GM18507 (cell line): ENCODE measurements at regions not wholly inside any gene's neighbourhood (a gene's known extent, or its start where the extent isn't known, plus 50 kb on each side); places are given as distances from the start of the nearest gene placed in this dataset.

Source experiments
- DNase-seq: peaks from one replicate; pipeline ENCODE4 v3.0.0; 2011; ENCODE audit warnings: low read depth; ENCODE audit not compliant: insufficient read length; ENCODE audit errors: extremely low spot score
- FAIRE-seq: peaks from 2 replicates; lab custom pipeline; 2011; peaks lifted over from hg19 to GRCh38; lab: Jason Lieb, UNC

GRCh38 chr4:23234018-23234417, 541.3 kb downstream of the GBA3 start:
- FAIRE-seq (no peak), DNase-seq (no peak)

GRCh38 chr4:23233596-23233995, 540.9 kb downstream of the GBA3 start:
- FAIRE-seq (no peak), DNase-seq (no peak)

GRCh38 chr4:23232987-23233386, 540.2 kb downstream of the GBA3 start:
- DNase-seq (no peak), FAIRE-seq (no peak)

DNA sequence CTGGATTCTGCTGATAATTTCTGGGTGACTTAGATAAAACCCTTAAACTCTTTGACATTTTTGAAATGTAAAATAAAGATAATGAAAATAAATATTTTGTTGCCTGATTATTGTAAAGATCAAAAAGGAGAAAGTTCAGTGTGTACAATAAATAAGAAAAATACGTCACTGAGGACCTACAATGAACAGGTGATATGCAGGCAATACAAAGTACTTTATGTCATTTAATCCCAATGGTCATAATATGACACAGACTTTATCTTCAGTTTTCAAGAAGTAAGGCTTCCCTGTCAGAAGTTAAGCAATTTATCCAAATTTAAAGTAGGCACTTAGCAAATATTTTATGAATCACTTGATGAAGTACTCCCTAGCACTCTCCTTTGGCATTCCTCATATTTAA, 532.8 kb downstream of the GBA3 start:
- FAIRE-seq (no peak), DNase-seq (no peak)

DNA sequence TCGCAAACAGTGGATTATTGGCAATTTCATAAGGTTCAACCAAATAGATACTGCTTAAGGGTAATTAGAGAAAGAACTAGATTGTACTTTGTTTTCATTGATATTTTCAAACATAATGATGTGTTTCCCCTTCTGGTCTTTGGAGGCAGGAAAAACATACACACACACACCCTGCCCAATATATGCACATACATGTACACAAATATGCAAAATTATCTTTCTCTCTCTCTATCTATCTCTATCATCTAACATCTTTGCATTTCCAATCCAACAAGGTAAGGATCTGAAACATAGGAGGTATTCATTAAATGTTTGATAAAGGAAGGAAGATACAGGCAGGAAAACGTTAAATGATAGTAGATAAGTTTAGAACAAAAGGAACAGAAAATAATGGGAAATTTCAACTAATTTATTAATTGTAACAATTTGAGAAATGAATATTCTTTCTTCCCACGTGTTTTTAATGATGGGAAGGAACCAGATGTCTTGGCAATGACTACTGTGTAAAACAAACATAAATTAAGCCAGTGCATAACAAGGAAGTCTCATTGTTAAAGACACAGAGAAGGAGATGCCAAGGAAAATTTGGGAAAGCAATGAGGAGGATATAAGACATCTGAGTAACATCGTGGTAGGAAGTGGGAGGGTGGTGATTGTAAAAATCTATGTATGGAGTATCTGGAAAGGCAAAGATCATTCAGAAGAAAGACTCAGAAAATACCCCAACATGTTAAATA, 532.1 kb downstream of the GBA3 start:
- DNase-seq (no peak), FAIRE-seq (no peak)

DNA sequence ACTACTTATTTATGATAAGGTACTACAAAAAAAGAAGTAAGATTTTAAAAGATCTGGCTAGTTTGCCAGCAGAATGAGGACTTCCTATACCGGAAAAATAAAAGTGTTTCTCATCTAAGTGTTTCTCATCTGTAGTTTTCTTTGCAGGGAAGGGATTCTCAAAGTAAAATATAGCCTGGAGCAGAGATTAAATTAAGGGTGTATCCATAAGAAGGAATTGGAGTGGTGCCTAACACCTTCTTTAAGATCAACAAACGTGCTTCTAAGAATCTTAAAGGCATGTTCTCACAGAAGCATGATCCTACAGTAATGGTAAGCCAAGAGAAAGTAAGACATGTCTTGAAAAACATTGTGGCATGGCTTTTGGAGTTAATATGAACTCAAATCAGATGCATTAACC, 528.2 kb downstream of the GBA3 start:
- FAIRE-seq (no peak), DNase-seq (no peak)

DNA sequence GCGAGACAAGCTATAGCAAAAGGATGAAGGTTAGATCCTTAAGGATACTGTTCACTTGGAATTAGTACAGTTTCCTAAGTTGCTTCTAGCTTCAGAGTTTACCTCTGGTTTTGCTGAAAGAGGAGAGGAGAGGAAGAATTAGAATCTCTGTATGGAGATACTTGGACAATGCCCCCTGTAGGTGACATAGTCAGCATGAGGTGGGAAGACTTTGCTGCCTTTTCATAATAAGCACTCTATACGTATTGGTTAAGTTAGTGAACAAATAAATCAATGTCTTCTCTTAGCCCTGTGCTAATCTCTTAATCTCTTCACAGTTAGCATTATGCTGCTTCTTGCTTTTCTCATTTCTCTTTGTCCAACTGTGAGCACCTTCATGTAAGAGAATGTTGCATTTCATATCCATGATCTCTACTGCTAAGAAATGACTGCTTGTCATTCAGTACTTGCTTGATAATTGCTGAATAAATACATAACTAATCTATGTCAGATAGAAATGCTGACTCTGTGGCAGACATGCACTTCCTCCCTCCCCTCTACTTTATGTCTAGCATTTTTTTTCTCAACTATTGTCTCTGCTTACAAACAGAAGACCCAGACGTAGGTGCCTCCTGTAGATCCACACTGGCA, 527.2 kb downstream of the GBA3 start:
- DNase-seq (no peak), FAIRE-seq (no peak)

DNA sequence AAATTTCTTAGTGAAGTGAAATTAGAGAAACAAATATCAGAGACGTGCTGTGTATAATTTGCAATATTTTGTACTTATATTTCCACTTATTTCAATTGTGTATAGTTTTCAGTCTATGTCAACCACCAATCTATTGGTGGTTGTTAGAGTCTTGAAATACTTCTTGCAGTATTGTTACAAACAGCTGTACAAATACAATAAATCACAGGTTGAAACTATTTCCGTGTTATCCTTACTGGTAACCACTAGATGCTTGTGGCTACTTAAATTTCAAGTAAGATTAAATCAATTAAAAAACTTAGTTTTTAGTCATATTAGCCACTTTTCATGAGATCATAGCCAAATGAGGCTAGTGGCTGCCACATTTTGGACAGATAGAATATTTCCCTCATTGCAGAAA, 520.5 kb downstream of the GBA3 start:
- FAIRE-seq: no peak

GRCh38 chr4:23212558-23212957, 519.8 kb downstream of the GBA3 start:
- DNase-seq: no peak
- FAIRE-seq: no peak

More for the DNA sequence above, 520.5 kb downstream of the GBA3 start:
- no peak for DNase-seq

DNA sequence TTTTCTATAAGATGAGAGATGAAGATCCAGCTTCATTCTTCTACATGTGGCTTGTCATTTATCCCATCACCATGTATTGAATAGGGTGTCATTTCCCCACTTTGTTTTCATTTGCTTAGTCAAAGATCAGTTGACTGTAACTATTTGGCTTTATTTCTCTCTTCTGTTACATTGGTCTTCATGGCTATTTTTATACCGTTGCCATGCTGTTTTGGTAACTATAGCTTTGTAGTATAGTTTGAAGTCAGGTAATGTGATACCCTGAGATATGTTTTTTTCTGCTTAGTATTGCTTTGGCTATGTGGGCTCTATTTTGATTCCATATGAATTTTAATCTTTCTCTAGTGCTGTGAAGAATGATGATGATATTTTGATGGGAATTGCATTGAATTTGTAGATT, 514.3 kb downstream of the GBA3 start:
- DNase-seq: no peak
- no peak for FAIRE-seq

DNA sequence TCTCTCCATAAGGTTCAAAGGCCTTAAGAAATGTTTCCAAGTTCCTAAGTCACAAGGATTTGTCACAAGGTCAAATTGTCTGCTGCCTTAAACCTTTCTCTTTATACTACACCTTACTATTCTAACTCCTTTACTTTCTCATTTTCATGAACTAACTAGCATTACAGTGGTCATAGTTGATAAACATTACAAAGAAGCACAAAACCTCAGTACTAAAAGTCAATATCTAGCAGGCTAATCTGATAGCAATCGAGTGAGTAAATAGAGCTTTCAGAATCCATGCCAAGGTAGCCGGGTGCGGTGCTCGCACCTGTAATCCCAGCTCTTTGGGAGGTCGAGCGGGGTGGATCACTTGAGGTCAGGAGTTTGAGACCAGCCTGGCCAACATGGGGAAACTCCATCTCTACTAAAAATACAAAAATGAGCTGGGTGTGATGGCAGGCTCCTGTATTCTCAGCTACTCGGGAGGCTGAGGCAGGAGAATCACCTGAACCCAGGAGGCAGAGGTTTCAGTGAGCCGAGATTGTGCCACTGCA, 510.0 kb downstream of the GBA3 start:
- DNase-seq (no peak), FAIRE-seq (no peak)

DNA sequence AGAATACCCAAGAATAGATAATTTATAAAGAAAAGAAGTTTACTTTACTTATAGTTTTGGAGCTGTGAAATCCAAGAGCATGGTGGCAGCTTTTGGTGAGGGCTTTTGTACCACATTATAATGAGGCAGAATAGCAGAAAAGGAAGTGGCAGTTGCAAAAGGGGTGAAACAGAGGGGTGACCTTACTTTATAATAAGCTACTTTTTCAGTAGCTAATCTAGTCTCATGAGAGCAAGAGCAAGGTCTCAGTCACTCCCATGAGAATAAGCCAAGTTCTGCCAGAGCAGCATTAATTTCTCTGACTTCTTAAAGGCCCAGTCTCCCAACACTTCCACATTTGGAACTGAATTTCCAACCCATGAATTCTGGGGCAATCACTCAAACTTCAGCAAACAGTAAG, 502.0 kb downstream of the GBA3 start:
- DNase-seq (no peak), FAIRE-seq (no peak)

DNA sequence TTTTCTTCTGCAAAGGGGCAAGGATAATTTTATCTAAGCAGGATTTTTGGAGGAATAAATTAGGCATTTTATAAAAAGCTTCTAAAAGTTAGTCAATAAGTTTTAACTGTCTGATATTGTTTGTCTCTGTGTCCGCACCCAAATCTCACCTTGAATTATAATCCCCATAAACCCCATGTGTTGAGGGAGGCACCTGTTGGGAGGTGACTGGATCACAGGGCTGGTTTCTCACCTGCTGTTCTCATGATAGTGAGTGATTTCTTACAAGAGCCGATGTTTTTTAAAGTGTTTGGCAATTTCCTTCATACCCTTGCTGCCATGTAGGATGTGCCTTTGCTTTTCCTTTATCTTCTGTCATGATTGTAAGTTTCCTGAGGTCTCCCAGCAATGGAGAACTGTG, 481.4 kb downstream of the GBA3 start:
- DNase-seq (no peak), FAIRE-seq (no peak)

DNA sequence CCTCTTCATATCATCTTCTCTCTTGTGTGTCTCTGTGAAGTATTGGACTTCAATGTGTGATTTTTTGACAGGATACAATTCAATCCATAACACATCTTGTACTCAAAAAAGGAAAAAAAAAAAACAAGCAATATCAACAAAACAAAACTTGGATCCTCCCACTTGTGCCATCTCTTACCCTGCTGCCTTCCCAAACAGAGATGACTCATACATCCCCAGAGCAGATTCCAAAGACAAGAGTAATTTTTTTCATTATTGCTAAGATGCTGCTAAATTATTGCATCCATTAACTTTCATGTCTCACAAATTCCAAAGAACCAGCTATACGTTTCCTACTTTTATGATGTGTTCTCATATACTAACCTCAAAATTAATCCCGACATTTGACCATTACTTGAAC, 479.2 kb downstream of the GBA3 start:
- DNase-seq (no peak), FAIRE-seq (no peak)

- DNase-seq (no peak), FAIRE-seq (no peak)
These were observed 477.0 kb downstream of the GBA3 start for GRCh38 chr4:23169608-23170311.

DNA sequence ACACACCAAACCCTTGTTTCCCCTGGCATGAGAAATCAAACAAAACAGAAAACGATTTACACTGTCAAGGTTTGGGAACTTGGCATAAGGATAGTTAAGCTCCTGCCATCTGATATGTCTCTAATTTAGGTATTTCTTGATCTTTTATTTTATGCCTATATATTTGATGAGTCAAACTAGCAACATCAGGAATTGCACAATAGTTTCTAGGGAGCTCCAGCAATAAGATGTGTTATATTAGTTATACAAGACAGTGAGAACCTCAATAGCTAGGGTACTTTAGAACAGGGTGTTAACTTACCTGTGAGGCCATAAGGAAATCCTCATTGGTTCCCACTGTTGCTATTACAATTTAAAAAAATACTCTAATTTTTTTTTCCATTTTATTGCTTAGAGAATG, 474.2 kb downstream of the GBA3 start:
- DNase-seq: no peak
- no peak for FAIRE-seq

DNA sequence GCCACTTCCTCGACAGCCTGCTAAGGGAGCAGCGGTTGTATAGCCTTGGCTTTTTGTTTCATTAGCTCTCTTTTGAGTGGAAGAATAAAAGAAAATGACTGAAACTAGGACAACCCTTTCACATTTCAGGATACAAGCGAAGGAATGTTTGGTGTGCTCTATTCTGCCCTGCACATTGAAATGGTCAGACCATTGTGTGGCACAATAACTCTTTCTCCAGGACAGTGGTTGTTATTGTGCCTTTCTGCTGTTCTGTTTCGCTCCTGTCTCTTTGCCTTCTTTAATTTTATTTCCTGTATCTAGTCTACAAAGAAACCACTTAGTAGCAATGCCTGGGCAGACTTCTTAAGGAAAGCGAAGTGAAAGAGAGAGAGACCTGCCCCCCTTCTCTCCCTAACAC, 473.7 kb downstream of the GBA3 start:
- no peak for FAIRE-seq
- DNase-seq: no peak

- no peak for FAIRE-seq
- no peak for DNase-seq
These were observed 472.9 kb downstream of the GBA3 start for GRCh38 chr4:23165669-23166068.

GRCh38 chr4:23163647-23164436, 471.1 kb downstream of the GBA3 start:
- DNase-seq (no peak), FAIRE-seq (no peak)

GRCh38 chr4:23162275-23162674, 469.5 kb downstream of the GBA3 start:
- FAIRE-seq (no peak), DNase-seq (no peak)
